PC-3 (cell line): ENCODE measurements at regions not wholly inside any gene's neighbourhood (a gene's known extent, or its start where the extent isn't known, plus 50 kb on each side); places are given as distances from the start of the nearest gene placed in this dataset.

ENCODE experiments used
- EZH2phosphoT487 ChIP-seq: fragments of 300-600 bp; sonication (generic); IDR thresholded peaks from 2 replicates; pipeline ENCODE4 v1.6.1; 2018; ENCODE audit warnings: mild to moderate bottlenecking, antibody characterized with exemption, low read length, borderline replicate concordance
- TF ChIP-seq, protein P1 (sequence below): fragments of 300-600 bp; sonication (generic); conservative IDR thresholded peaks from 2 replicates; pipeline ENCODE4 v1.5.1; 2017; ENCODE audit warnings: antibody characterized with exemption, low read depth, mild to moderate bottlenecking, low read length

DNA sequence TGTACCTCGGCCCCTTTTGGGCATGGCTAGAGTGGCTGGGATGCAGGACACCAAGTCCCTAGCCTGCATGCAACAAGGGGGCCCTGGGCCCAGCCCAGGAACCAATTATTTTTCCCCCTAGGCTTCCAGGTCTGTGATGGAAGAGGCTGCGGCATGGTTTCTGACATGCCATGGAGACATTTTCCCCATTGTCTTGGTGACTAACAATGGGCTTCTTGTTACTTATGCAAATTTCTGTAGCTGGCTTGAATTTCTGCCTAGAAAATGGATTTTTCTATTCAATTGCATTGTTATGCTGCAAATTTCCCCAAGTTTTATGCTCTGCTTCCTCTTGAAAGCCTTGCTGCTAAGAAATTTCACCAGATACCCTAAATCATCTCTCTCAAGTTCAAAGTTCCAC lies 1269.6 kb upstream of the CITED2 start:
- no peak for TF ChIP-seq EZH2phosphoT487
- TF ChIP-seq, protein P1, sequence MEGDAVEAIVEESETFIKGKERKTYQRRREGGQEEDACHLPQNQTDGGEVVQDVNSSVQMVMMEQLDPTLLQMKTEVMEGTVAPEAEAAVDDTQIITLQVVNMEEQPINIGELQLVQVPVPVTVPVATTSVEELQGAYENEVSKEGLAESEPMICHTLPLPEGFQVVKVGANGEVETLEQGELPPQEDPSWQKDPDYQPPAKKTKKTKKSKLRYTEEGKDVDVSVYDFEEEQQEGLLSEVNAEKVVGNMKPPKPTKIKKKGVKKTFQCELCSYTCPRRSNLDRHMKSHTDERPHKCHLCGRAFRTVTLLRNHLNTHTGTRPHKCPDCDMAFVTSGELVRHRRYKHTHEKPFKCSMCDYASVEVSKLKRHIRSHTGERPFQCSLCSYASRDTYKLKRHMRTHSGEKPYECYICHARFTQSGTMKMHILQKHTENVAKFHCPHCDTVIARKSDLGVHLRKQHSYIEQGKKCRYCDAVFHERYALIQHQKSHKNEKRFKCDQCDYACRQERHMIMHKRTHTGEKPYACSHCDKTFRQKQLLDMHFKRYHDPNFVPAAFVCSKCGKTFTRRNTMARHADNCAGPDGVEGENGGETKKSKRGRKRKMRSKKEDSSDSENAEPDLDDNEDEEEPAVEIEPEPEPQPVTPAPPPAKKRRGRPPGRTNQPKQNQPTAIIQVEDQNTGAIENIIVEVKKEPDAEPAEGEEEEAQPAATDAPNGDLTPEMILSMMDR = no peak
